ENCODE measurements at regions not wholly inside any gene's neighbourhood (a gene's known extent, or its start where the extent isn't known, plus 50 kb on each side); places are given as distances from the start of the nearest gene placed in this dataset.

- H3K9me3 ChIP-seq, result no peaks in the 10 kb centered on the region
- TF ChIP-seq POLR2AphosphoS5 (IDR thresholded peaks at IDR 0.05), result no peak
- no peak for TF ChIP-seq EP300 (IDR thresholded peaks at IDR 0.05)
- no peak for TF ChIP-seq CTCF (IDR thresholded peaks at IDR 0.05)
- no peak for TF ChIP-seq POLR2A (IDR thresholded peaks at IDR 0.05)
- no peaks in the 10 kb centered on the region for H3K36me3 ChIP-seq
- intact Hi-C loops (cut with DNase I; ENCODE audit: low total_unique reads), result no loop called here
- no peak overlapping the region for H3K27ac ChIP-seq
- H3K4me3 ChIP-seq, result no peak overlapping the region
- WGBS, 5 donors, result 59 to 68% (median 62%) methylated on average over 2 of the region's 2 CpGs
- H3K27me3 ChIP-seq, result no peaks in the 10 kb centered on the region
- no peak for DNase-seq
- H3K4me1 ChIP-seq, result no peaks in the 10 kb centered on the region
These were observed 179.3 kb upstream of the PCDH17 start for GRCh38 chr13:57452228-57452627.

GRCh38 chr13:57470491-57470890 is 161.1 kb upstream of the PCDH17 start:
- TF ChIP-seq EP300 (IDR thresholded peaks at IDR 0.05) (no peak), CTCF (IDR thresholded peaks at IDR 0.05) (no peak), POLR2A (IDR thresholded peaks at IDR 0.05) (no peak)
- H3K4me3 ChIP-seq, result no peak overlapping the region
- no peaks in the 10 kb centered on the region for H3K36me3 ChIP-seq
- DNase-seq, result no peak
- no peaks in the 10 kb centered on the region for H3K27me3 ChIP-seq
- H3K27ac ChIP-seq, result no peak overlapping the region
- intact Hi-C loops (cut with DNase I; ENCODE audit: low total_unique reads), result no loop called here
- 85 to 89% (median 87%) methylated on average over 1 of the region's 1 CpG for WGBS, 5 donors
- no peaks in the 10 kb centered on the region for H3K4me1 ChIP-seq
- no peaks in the 10 kb centered on the region for H3K9me3 ChIP-seq

- 63 to 81% (median 73%) methylated on average over 1 of the region's 1 CpG for WGBS, 5 donors
- no peaks in the 10 kb centered on the region for H3K4me1 ChIP-seq
- no peak for DNase-seq
- H3K9me3 ChIP-seq, result peaks cover 0 to 14% (median 6%) of the 10 kb centered on the region in 4 donors
- no peak overlapping the region for H3K27ac ChIP-seq
- intact Hi-C loops (cut with DNase I; ENCODE audit: low total_unique reads), result no loop called here
- H3K27me3 ChIP-seq, result no peaks in the 10 kb centered on the region
- no peak overlapping the region for H3K4me3 ChIP-seq
- no peak for TF ChIP-seq CTCF (IDR thresholded peaks at IDR 0.05)
- no peak for TF ChIP-seq POLR2A (IDR thresholded peaks at IDR 0.05)
- TF ChIP-seq EP300 (IDR thresholded peaks at IDR 0.05), result no peak
- no peak for TF ChIP-seq POLR2AphosphoS5 (IDR thresholded peaks at IDR 0.05)
- no peaks in the 10 kb centered on the region for H3K36me3 ChIP-seq
These were observed 140.2 kb upstream of the PCDH17 start for GRCh38 chr13:57491318-57491717.

GRCh38 chr13:57507752-57508463 is 123.6 kb upstream of the PCDH17 start:
- H3K4me3 ChIP-seq, result no peak overlapping the region

GRCh38 chr13:57511603-57512002 is 119.9 kb upstream of the PCDH17 start:
- Histone ChIP-seq H3K27ac (no peak overlapping the region), H3K27me3 (no peaks in the 10 kb centered on the region), H3K4me3 (no peak overlapping the region), H3K4me1 (no peaks in the 10 kb centered on the region), H3K36me3 (no peaks in the 10 kb centered on the region), H3K9me3 (no peaks in the 10 kb centered on the region)
- no peak for DNase-seq
- TF ChIP-seq POLR2A (IDR thresholded peaks at IDR 0.05) (no peak), EP300 (IDR thresholded peaks at IDR 0.05) (no peak), CTCF (IDR thresholded peaks at IDR 0.05) (no peak), POLR2AphosphoS5 (IDR thresholded peaks at IDR 0.05) (no peak)
- intact Hi-C loops (cut with DNase I; ENCODE audit: low total_unique reads), result no loop called here

More at GRCh38 chr13:57507752-57508463, 123.6 kb upstream of the PCDH17 start:
- Histone ChIP-seq H3K27me3 (no peaks in the 10 kb centered on the region), H3K36me3 (no peaks in the 10 kb centered on the region), H3K27ac (no peak overlapping the region), H3K9me3 (no peaks in the 10 kb centered on the region), H3K4me1 (no peaks in the 10 kb centered on the region)
- no peak for TF ChIP-seq POLR2AphosphoS5 (IDR thresholded peaks at IDR 0.05)
- 68 to 73% (median 70%) methylated on average over 3 of the region's 3 CpGs for WGBS, 5 donors
- no peak for DNase-seq
- intact Hi-C loops (cut with DNase I; ENCODE audit: low total_unique reads), result no loop called here
